ENCODE measurements at regions not wholly inside any gene's neighbourhood (a gene's known extent, or its start where the extent isn't known, plus 50 kb on each side); places are given as distances from the start of the nearest gene placed in this dataset.

DNA sequence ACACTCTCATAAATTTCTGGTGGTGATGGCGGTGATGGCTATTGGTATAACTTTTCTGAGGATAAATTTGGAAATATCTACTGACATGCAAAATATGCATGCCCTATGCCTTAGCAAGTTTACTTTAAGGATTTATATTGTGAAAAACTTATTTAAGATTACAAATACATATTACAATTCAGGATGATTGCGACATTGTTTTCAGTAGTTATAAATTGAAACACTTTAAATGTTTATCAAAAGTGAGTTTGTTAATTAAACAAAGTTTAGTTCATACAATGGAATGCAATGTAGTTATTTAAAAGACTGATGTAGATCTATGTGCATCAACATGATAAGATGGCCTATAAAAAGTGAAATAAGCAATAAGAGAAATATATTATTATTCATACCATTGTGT lies 331.3 kb upstream of the NR5A2 start:
- H3K36me3 ChIP-seq (ENCODE audit: insufficient read depth, low read length): no peaks in the 10 kb centered on the region
- no peaks in the 10 kb centered on the region for H3K4me1 ChIP-seq (ENCODE audit: insufficient read depth, low read length, severe bottlenecking)
- no peaks in the 10 kb centered on the region for H3F3A ChIP-seq (ENCODE audit: insufficient read depth, low read length)
- H3K27me3 ChIP-seq (ENCODE audit: insufficient read depth, low read length): no peaks in the 10 kb centered on the region
- no peak overlapping the region for H3K4me2 ChIP-seq (ENCODE audit: low read length)
- H3K4me3 ChIP-seq (ENCODE audit: low read depth, low read length, poor library complexity, severe bottlenecking): no peak overlapping the region
- no peak overlapping the region for H3K9ac ChIP-seq (ENCODE audit: low read length)
- no peaks in the 10 kb centered on the region for H3K79me2 ChIP-seq (ENCODE audit: insufficient read depth, low read length)
- H3K9me2 ChIP-seq (ENCODE audit: low read depth, low read length): no peaks in the 10 kb centered on the region
- H4K20me1 ChIP-seq (ENCODE audit: insufficient read depth, low read length): no peaks in the 10 kb centered on the region
- H2AFZ ChIP-seq (ENCODE audit: low read length): no peak overlapping the region
- no peak for TF ChIP-seq EZH2 (IDR thresholded peaks at IDR 0.05; ENCODE audit: borderline replicate concordance, low read length)
- TF ChIP-seq, protein P1, sequence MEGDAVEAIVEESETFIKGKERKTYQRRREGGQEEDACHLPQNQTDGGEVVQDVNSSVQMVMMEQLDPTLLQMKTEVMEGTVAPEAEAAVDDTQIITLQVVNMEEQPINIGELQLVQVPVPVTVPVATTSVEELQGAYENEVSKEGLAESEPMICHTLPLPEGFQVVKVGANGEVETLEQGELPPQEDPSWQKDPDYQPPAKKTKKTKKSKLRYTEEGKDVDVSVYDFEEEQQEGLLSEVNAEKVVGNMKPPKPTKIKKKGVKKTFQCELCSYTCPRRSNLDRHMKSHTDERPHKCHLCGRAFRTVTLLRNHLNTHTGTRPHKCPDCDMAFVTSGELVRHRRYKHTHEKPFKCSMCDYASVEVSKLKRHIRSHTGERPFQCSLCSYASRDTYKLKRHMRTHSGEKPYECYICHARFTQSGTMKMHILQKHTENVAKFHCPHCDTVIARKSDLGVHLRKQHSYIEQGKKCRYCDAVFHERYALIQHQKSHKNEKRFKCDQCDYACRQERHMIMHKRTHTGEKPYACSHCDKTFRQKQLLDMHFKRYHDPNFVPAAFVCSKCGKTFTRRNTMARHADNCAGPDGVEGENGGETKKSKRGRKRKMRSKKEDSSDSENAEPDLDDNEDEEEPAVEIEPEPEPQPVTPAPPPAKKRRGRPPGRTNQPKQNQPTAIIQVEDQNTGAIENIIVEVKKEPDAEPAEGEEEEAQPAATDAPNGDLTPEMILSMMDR (IDR thresholded peaks at IDR 0.05; ENCODE audit: low read length): no peak
- no peaks in the 10 kb centered on the region for H3K9me3 ChIP-seq (ENCODE audit: low read length)
- H3K27ac ChIP-seq (ENCODE audit: low read depth, low read length, poor library complexity, severe bottlenecking): no peak overlapping the region

DNA sequence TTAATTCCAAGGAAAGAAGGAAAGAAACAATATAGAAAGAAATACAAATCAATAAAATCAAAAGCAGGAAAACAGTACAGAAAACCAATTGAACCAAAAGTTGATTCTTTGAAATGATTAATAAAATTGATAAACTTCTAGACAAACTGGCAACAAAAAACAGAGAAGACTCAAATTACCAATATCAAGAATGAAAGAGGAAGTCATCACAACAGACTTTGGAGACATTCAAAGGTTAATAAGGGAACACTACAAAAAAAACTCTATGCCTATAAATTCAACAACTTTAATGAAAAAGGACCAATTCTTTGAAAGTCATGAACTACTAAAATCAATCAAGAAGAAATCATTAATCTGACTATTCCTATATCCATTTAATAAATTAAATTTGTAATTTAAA lies 329.3 kb upstream of the NR5A2 start:
- Histone ChIP-seq H3K4me3 (ENCODE audit: low read depth, low read length, poor library complexity, severe bottlenecking) (no peak overlapping the region), H3K27me3 (ENCODE audit: insufficient read depth, low read length) (no peaks in the 10 kb centered on the region), H3K27ac (ENCODE audit: low read depth, low read length, poor library complexity, severe bottlenecking) (no peak overlapping the region), H3K9me3 (ENCODE audit: low read length) (no peaks in the 10 kb centered on the region), H2AFZ (ENCODE audit: low read length) (no peak overlapping the region), H4K20me1 (ENCODE audit: insufficient read depth, low read length) (no peaks in the 10 kb centered on the region), H3K4me1 (ENCODE audit: insufficient read depth, low read length, severe bottlenecking) (no peaks in the 10 kb centered on the region), H3K79me2 (ENCODE audit: insufficient read depth, low read length) (no peaks in the 10 kb centered on the region), H3K4me2 (ENCODE audit: low read length) (no peak overlapping the region), H3F3A (ENCODE audit: insufficient read depth, low read length) (no peaks in the 10 kb centered on the region), H3K9ac (ENCODE audit: low read length) (no peak overlapping the region), H3K36me3 (ENCODE audit: insufficient read depth, low read length) (no peaks in the 10 kb centered on the region), H3K9me2 (ENCODE audit: low read depth, low read length) (no peaks in the 10 kb centered on the region)
- TF ChIP-seq, protein P1 (IDR thresholded peaks at IDR 0.05; ENCODE audit: low read length): no peak
- no peak for TF ChIP-seq EZH2 (IDR thresholded peaks at IDR 0.05; ENCODE audit: borderline replicate concordance, low read length)

DNA sequence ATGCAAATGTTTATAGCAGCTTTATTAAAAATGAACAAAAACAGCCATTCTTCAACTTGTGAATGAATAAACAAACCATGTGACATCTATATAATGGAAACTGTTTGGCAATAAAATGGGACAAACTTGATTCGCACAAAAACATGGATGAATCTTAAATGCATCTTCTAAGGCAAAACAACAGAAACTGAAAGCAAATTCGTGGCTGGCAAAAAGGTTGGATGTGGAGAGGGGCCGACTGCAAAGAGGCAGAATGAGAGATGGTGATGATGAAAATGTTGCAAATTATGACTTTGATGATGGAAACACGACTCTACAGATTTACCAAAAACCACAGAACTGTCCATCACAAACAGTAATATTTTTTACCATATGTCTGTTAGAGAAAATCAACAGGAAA lies 327.0 kb upstream of the NR5A2 start:
- TF ChIP-seq EZH2 (IDR thresholded peaks at IDR 0.05; ENCODE audit: borderline replicate concordance, low read length): no peak
- TF ChIP-seq, protein P1 (IDR thresholded peaks at IDR 0.05; ENCODE audit: low read length): no peak
- H3K27me3 ChIP-seq (ENCODE audit: insufficient read depth, low read length): no peaks in the 10 kb centered on the region
- H3K36me3 ChIP-seq (ENCODE audit: insufficient read depth, low read length): no peaks in the 10 kb centered on the region
- no peak overlapping the region for H3K9ac ChIP-seq (ENCODE audit: low read length)
- H3K27ac ChIP-seq (ENCODE audit: low read depth, low read length, poor library complexity, severe bottlenecking): no peak overlapping the region
- no peaks in the 10 kb centered on the region for H3K9me3 ChIP-seq (ENCODE audit: low read length)
- no peaks in the 10 kb centered on the region for H3K4me1 ChIP-seq (ENCODE audit: insufficient read depth, low read length, severe bottlenecking)
- no peak overlapping the region for H2AFZ ChIP-seq (ENCODE audit: low read length)
- H3K4me2 ChIP-seq (ENCODE audit: low read length): no peak overlapping the region
- no peaks in the 10 kb centered on the region for H3F3A ChIP-seq (ENCODE audit: insufficient read depth, low read length)
- H3K4me3 ChIP-seq (ENCODE audit: low read depth, low read length, poor library complexity, severe bottlenecking): no peak overlapping the region
- H4K20me1 ChIP-seq (ENCODE audit: insufficient read depth, low read length): no peaks in the 10 kb centered on the region
- no peaks in the 10 kb centered on the region for H3K79me2 ChIP-seq (ENCODE audit: insufficient read depth, low read length)
- no peaks in the 10 kb centered on the region for H3K9me2 ChIP-seq (ENCODE audit: low read depth, low read length)

All from OCI-LY1 (cell line).